CD4-positive, alpha-beta T cell (primary cell): ENCODE measurements at regions not wholly inside any gene's neighbourhood (a gene's known extent, or its start where the extent isn't known, plus 50 kb on each side); places are given as distances from the start of the nearest gene placed in this dataset.

Experiments
- ATAC-seq: fragments of 200-7000 bp; cut with Tn5 transposase; one replicate; pipeline ENCODE4 v1.10.0; 2022; ENCODE audit warnings: mild to moderate bottlenecking; ENCODE audit not compliant: poor library complexity
- CTCF ChIA-PET: fragments of 350-600 bp; sonication (Branson Sonifier 250); formaldehyde crosslinking; loops from one replicate; lab custom pipeline; 2021; ENCODE audit warnings: antibody characterized with exemption, inconsistent platforms; lab: Charles Lee
- POLR2A ChIA-PET: fragments of 350-600 bp; sonication (Branson Sonifier 250); formaldehyde crosslinking; loops from one replicate; lab custom pipeline; 2021; ENCODE audit warnings: antibody characterized with exemption, inconsistent platforms; lab: Charles Lee
- DNase-seq, 14 experiments: peaks; one replicate each; pipeline ENCODE4 v3.0.0-alpha.2; 2013 to 2020; ENCODE audit warnings: mixed read lengths in 2 of 14
- H3K27ac ChIP-seq, 2 donors: one replicate each; pipeline versions ENCODE4 v1.5.1 to v1.7.0; 2013; ENCODE audit warnings: low read length in 2 of 2, low read depth in 1 of 2, mild to moderate bottlenecking in 1 of 2
- H3K27me3 ChIP-seq, 2 experiments: 1 replicate in 1 of 2; 2 replicates in 1 of 2; pipeline versions ENCODE4 v1.6.1 to v1.7.0; 2013; ENCODE audit warnings: low read length in 2 of 2, control low read depth in 1 of 2, mild to moderate bottlenecking in 1 of 2, moderate library complexity in 1 of 2; ENCODE audit not compliant: insufficient read depth in 2 of 2, control insufficient read depth in 1 of 2
- H3K36me3 ChIP-seq: one replicate; pipeline ENCODE4 v1.6.1; 2013; ENCODE audit warnings: low read length, control low read depth; ENCODE audit not compliant: insufficient read depth
- H3K4me1 ChIP-seq: one replicate; pipeline ENCODE4 v1.6.1; 2013; ENCODE audit warnings: low read length, control low read depth; ENCODE audit not compliant: insufficient read depth
- H3K4me3 ChIP-seq: one replicate; pipeline ENCODE4 v1.5.1; 2013; ENCODE audit warnings: mild to moderate bottlenecking, low read length, moderate library complexity
- H3K9me3 ChIP-seq, 2 experiments: 1 replicate in 1 of 2; 2 replicates in 1 of 2; pipeline versions ENCODE4 v1.6.1 to v1.7.0; 2013; ENCODE audit warnings: low read length in 2 of 2, mild to moderate bottlenecking in 2 of 2, control low read depth in 1 of 2, moderate library complexity in 1 of 2; ENCODE audit not compliant: control insufficient read depth in 1 of 2, insufficient read depth in 1 of 2
- H3K27ac Mint-ChIP-seq: one replicate; pipeline ENCODE4 v1.8.0; 2020; ENCODE audit warnings: mixed read lengths
- H3K27me3 Mint-ChIP-seq: one replicate; pipeline ENCODE4 v1.8.0; 2021; ENCODE audit warnings: mixed read lengths
- H3K36me3 Mint-ChIP-seq: one replicate; pipeline ENCODE4 v1.8.0; 2021; ENCODE audit warnings: low read depth, mixed read lengths
- H3K4me1 Mint-ChIP-seq: one replicate; pipeline ENCODE4 v1.8.0; 2021; ENCODE audit warnings: low read depth, mixed read lengths
- H3K4me3 Mint-ChIP-seq: one replicate; pipeline ENCODE4 v1.8.0; 2020; ENCODE audit warnings: mild to moderate bottlenecking, mixed read lengths
- H3K9me3 Mint-ChIP-seq: one replicate; pipeline ENCODE4 v1.8.0; 2020; ENCODE audit warnings: mixed read lengths
- intact Hi-C, 2 experiments: fragments of 100-400 bp; cut with DNase I in 1 of 2; cut with micrococcal nuclease in 1 of 2; formaldehyde crosslinking; loops; one replicate each; pipeline versions ENCODE4 v1.15.1 to v1.9.0; 2023 to 2025; cut with DNase I, micrococcal nuclease
- TF ChIP-seq, protein P1 (sequence below): fragments of 200-600 bp; IDR thresholded peaks from one replicate; pipeline ENCODE4 v1.8.0; 2022; ENCODE audit warnings: antibody characterized with exemption, mild to moderate bottlenecking

DNA sequence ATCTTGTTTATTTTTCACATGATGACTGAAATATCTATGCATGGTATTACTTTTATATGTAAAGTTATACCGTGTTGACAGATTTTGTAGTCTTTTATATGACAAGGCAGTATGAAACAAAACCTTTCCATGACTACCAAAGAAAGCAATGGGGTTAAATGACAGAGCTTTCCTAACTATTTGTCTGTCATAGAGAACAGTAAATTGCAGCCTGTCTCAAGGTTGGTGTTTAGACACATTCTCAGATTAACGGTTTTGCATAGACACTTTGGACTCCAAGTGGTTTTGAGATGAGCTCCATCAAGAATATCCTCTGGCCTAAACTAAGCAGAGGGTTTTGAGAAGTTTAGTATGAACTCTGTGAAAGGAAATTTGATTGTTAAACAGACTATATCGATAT lies 180.7 kb upstream of the TENM3 start:
- H3K27me3 Mint-ChIP-seq: no peaks in the 10 kb centered on the region
- no peak overlapping the region for H3K27ac Mint-ChIP-seq
- H3K4me3 ChIP-seq: no peak overlapping the region
- no peak for ATAC-seq
- CTCF ChIA-PET: no interaction called here
- DNase-seq: no peak
- intact Hi-C loops: no loop called here
- H3K27me3 ChIP-seq: no peaks in the 10 kb centered on the region
- no peaks in the 10 kb centered on the region for H3K36me3 Mint-ChIP-seq
- H3K27ac ChIP-seq: no peak overlapping the region
- POLR2A ChIA-PET: no interaction called here
- peaks cover 2% of the 10 kb centered on the region for H3K9me3 Mint-ChIP-seq
- H3K4me1 Mint-ChIP-seq: no peaks in the 10 kb centered on the region
- H3K9me3 ChIP-seq: peaks cover 0 to 14% of the 10 kb centered on the region in 2 experiments
- no peaks in the 10 kb centered on the region for H3K4me1 ChIP-seq
- no peak overlapping the region for H3K4me3 Mint-ChIP-seq
- TF ChIP-seq, protein P1, sequence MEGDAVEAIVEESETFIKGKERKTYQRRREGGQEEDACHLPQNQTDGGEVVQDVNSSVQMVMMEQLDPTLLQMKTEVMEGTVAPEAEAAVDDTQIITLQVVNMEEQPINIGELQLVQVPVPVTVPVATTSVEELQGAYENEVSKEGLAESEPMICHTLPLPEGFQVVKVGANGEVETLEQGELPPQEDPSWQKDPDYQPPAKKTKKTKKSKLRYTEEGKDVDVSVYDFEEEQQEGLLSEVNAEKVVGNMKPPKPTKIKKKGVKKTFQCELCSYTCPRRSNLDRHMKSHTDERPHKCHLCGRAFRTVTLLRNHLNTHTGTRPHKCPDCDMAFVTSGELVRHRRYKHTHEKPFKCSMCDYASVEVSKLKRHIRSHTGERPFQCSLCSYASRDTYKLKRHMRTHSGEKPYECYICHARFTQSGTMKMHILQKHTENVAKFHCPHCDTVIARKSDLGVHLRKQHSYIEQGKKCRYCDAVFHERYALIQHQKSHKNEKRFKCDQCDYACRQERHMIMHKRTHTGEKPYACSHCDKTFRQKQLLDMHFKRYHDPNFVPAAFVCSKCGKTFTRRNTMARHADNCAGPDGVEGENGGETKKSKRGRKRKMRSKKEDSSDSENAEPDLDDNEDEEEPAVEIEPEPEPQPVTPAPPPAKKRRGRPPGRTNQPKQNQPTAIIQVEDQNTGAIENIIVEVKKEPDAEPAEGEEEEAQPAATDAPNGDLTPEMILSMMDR: no peak
- H3K36me3 ChIP-seq: no peaks in the 10 kb centered on the region

DNA sequence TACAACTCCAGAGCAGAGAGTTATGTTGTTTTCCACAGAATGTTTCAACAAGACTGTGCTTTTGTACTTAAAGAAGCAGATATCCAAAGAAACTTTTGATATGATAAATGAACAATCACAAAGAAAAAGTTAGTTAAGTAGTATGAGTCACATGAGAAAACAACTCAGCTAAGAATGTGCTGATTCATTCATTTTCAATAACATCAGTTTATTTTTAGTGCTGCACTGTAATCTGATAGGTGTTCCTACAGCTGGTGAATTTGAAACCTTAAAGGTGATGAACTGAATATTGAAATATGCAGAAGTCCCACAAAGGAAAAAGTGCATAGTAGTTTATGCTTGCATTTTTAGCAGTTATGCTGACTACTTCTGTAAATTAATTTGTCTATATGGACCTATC lies 180.3 kb upstream of the TENM3 start:
- H3K36me3 ChIP-seq: no peaks in the 10 kb centered on the region
- H3K9me3 Mint-ChIP-seq: peaks cover 2% of the 10 kb centered on the region
- no peak overlapping the region for H3K27ac ChIP-seq
- no peak overlapping the region for H3K4me3 Mint-ChIP-seq
- no peaks in the 10 kb centered on the region for H3K27me3 Mint-ChIP-seq
- TF ChIP-seq, protein P1: no peak
- ChIA-PET POLR2A (no interaction called here), CTCF (no interaction called here)
- intact Hi-C loops: no loop called here
- H3K27me3 ChIP-seq: no peaks in the 10 kb centered on the region
- no peak overlapping the region for H3K27ac Mint-ChIP-seq
- H3K4me3 ChIP-seq: no peak overlapping the region
- ATAC-seq: no peak
- H3K36me3 Mint-ChIP-seq: no peaks in the 10 kb centered on the region
- no peaks in the 10 kb centered on the region for H3K4me1 Mint-ChIP-seq
- H3K4me1 ChIP-seq: no peaks in the 10 kb centered on the region
- peaks cover 0 to 14% of the 10 kb centered on the region in 2 experiments for H3K9me3 ChIP-seq
- DNase-seq: no peak

DNA sequence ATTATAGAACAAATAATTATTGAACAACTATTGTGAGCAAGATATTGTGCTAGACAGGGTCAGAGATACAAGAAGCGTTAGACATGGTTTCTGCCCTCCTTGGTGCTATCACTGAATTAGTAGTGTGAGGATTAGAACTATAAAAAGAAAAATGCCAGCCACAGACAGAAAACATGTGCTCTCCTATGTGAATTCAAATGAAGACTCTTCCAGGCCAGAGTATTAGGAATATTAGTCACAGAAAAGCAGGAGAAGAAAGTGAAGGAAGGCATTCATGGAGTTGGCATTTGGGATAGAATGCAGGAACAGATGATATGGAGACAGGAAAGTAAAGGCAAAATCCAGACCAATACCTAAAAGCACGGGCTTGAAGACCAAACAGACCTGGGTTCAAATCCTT lies 179.6 kb upstream of the TENM3 start:
- Mint-ChIP-seq H3K36me3 (no peaks in the 10 kb centered on the region), H3K4me3 (no peak overlapping the region), H3K9me3 (peaks cover 2% of the 10 kb centered on the region), H3K27me3 (no peaks in the 10 kb centered on the region), H3K4me1 (no peaks in the 10 kb centered on the region), H3K27ac (no peak overlapping the region)
- Histone ChIP-seq H3K4me3 (no peak overlapping the region), H3K27me3 (no peaks in the 10 kb centered on the region), H3K4me1 (no peaks in the 10 kb centered on the region), H3K36me3 (no peaks in the 10 kb centered on the region), H3K27ac (no peak overlapping the region), H3K9me3 (peaks cover 0 to 14% of the 10 kb centered on the region in 2 experiments)
- ATAC-seq (no peak), DNase-seq (no peak)
- intact Hi-C loops: no loop called here
- TF ChIP-seq, protein P1: no peak
- CTCF ChIA-PET: no interaction called here
- POLR2A ChIA-PET: no interaction called here
